ENCODE measurements at regions not wholly inside any gene's neighbourhood (a gene's known extent, or its start where the extent isn't known, plus 50 kb on each side); places are given as distances from the start of the nearest gene placed in this dataset.
"Not testable (repeated sequence)": the region's sequence is repeated elsewhere in the genome, so short reads cannot be mapped to it uniquely, and the experiment has no call there.

GRCh38 chr14:19052977-19053376, 85.7 kb downstream of the POTEM start:
- H3K27ac ChIP-seq; DNase-seq (ENCODE audit: low spot score); H3K27me3 ChIP-seq (replicated peaks; ENCODE audit: insufficient read depth); H3K36me3 ChIP-seq; H3K4me1 ChIP-seq (replicated peaks); H3K9me3 ChIP-seq; H3K4me3 ChIP-seq; intact Hi-C loops (cut with DNase I): not testable (repeated sequence)
- WGBS, result no CpG with 5 or more reads among the region's 15 CpGs

- H3K4me3 ChIP-seq; DNase-seq (ENCODE audit: low spot score); H3K4me1 ChIP-seq (replicated peaks); H3K27me3 ChIP-seq (replicated peaks; ENCODE audit: insufficient read depth); H3K9me3 ChIP-seq; H3K27ac ChIP-seq; H3K36me3 ChIP-seq; intact Hi-C loops (cut with DNase I): not testable (repeated sequence)
- WGBS, result no CpG with 5 or more reads among the region's 27 CpGs
Measured at GRCh38 chr14:19053426-19054050, 86.3 kb downstream of the POTEM start.

- WGBS, result no CpG with 5 or more reads among the region's 27 CpGs
- H3K27ac ChIP-seq; H3K9me3 ChIP-seq; H3K4me3 ChIP-seq; H3K4me1 ChIP-seq (replicated peaks); intact Hi-C loops (cut with DNase I); H3K36me3 ChIP-seq; H3K27me3 ChIP-seq (replicated peaks; ENCODE audit: insufficient read depth); DNase-seq (ENCODE audit: low spot score): not testable (repeated sequence)
Measured at GRCh38 chr14:19054108-19054721, 87.0 kb downstream of the POTEM start.

GRCh38 chr14:19054934-19055333, 87.7 kb downstream of the POTEM start:
- H3K4me1 ChIP-seq (replicated peaks); H3K27ac ChIP-seq; intact Hi-C loops (cut with DNase I); H3K36me3 ChIP-seq; H3K9me3 ChIP-seq; H3K27me3 ChIP-seq (replicated peaks; ENCODE audit: insufficient read depth); H3K4me3 ChIP-seq; DNase-seq (ENCODE audit: low spot score): not testable (repeated sequence)
- WGBS, result no CpG with 5 or more reads among the region's 20 CpGs

- H3K36me3 ChIP-seq; intact Hi-C loops (cut with DNase I); H3K27ac ChIP-seq; H3K4me3 ChIP-seq; H3K4me1 ChIP-seq (replicated peaks); H3K27me3 ChIP-seq (replicated peaks; ENCODE audit: insufficient read depth); DNase-seq (ENCODE audit: low spot score); H3K9me3 ChIP-seq: not testable (repeated sequence)
- WGBS, result 43% methylated on average over 2 of the region's 2 CpGs
Measured at GRCh38 chr14:19059066-19059465, 91.8 kb downstream of the POTEM start.

- H3K4me1 ChIP-seq (replicated peaks); intact Hi-C loops (cut with DNase I); H3K27ac ChIP-seq; DNase-seq (ENCODE audit: low spot score); H3K27me3 ChIP-seq (replicated peaks; ENCODE audit: insufficient read depth); H3K9me3 ChIP-seq; H3K36me3 ChIP-seq; H3K4me3 ChIP-seq: not testable (repeated sequence)
- WGBS, result no CpG with 5 or more reads among the region's 34 CpGs
Measured at GRCh38 chr14:19061689-19062450, 94.6 kb downstream of the POTEM start.

GRCh38 chr14:19068957-19069356, 101.7 kb downstream of the POTEM start:
- H3K4me1 ChIP-seq (replicated peaks); H3K27me3 ChIP-seq (replicated peaks; ENCODE audit: insufficient read depth); H3K36me3 ChIP-seq; DNase-seq (ENCODE audit: low spot score); H3K27ac ChIP-seq; H3K4me3 ChIP-seq; H3K9me3 ChIP-seq; intact Hi-C loops (cut with DNase I): not testable (repeated sequence)
- WGBS, result no CpG with 5 or more reads among the region's 3 CpGs

GRCh38 chr14:19072518-19072917, 105.3 kb downstream of the POTEM start:
- H3K27me3 ChIP-seq (replicated peaks; ENCODE audit: insufficient read depth); H3K4me3 ChIP-seq; H3K4me1 ChIP-seq (replicated peaks); H3K36me3 ChIP-seq; DNase-seq (ENCODE audit: low spot score); intact Hi-C loops (cut with DNase I); H3K27ac ChIP-seq; H3K9me3 ChIP-seq: not testable (repeated sequence)
- WGBS, result no CpG with 5 or more reads among the region's 2 CpGs

GRCh38 chr14:19088632-19089031, 121.4 kb downstream of the POTEM start:
- H3K9me3 ChIP-seq; H3K27ac ChIP-seq; DNase-seq (ENCODE audit: low spot score); H3K4me1 ChIP-seq (replicated peaks); H3K4me3 ChIP-seq; H3K36me3 ChIP-seq; H3K27me3 ChIP-seq (replicated peaks; ENCODE audit: insufficient read depth); intact Hi-C loops (cut with DNase I): not testable (repeated sequence)
- WGBS, result no CpG with 5 or more reads among the region's 2 CpGs

- H3K4me3 ChIP-seq; H3K27ac ChIP-seq; H3K4me1 ChIP-seq (replicated peaks); DNase-seq (ENCODE audit: low spot score); H3K9me3 ChIP-seq; H3K36me3 ChIP-seq; H3K27me3 ChIP-seq (replicated peaks; ENCODE audit: insufficient read depth); intact Hi-C loops (cut with DNase I): not testable (repeated sequence)
- WGBS, result no CpG with 5 or more reads among the region's 5 CpGs
Measured at GRCh38 chr14:19093227-19093626, 126.0 kb downstream of the POTEM start.

- WGBS, result 50% methylated on average over 1 of the region's 2 CpGs
- H3K27ac ChIP-seq; H3K27me3 ChIP-seq (replicated peaks; ENCODE audit: insufficient read depth); intact Hi-C loops (cut with DNase I); H3K9me3 ChIP-seq; H3K4me1 ChIP-seq (replicated peaks); H3K4me3 ChIP-seq; H3K36me3 ChIP-seq; DNase-seq (ENCODE audit: low spot score): not testable (repeated sequence)
Measured at GRCh38 chr14:19094731-19095130, 127.5 kb downstream of the POTEM start.

- H3K4me1 ChIP-seq (replicated peaks); H3K27ac ChIP-seq; intact Hi-C loops (cut with DNase I); H3K27me3 ChIP-seq (replicated peaks; ENCODE audit: insufficient read depth); H3K4me3 ChIP-seq; H3K36me3 ChIP-seq; H3K9me3 ChIP-seq; DNase-seq (ENCODE audit: low spot score): not testable (repeated sequence)
- WGBS, result no CpG with 5 or more reads among the region's 1 CpG
Measured at GRCh38 chr14:19095167-19095566, 127.9 kb downstream of the POTEM start.

Measured in prostate gland (tissue), 2 donors.